T-helper 1 cell treated with Interleukin-12 subunit alpha and Interleukin-12 subunit beta and Interleukin-4 antibody, amounts not matched to agents 30 μg/mL and 1 μg/mL, for 36 hours (primary cell): ENCODE measurements at regions not wholly inside any gene's neighbourhood (a gene's known extent, or its start where the extent isn't known, plus 50 kb on each side); places are given as distances from the start of the nearest gene placed in this dataset.

ENCODE experiments used
- H3K27ac Mint-ChIP-seq: one replicate; pipeline ENCODE4 v1.8.0; 2021; ENCODE audit warnings: mild to moderate bottlenecking, mixed read lengths
- H3K27me3 Mint-ChIP-seq: one replicate; pipeline ENCODE4 v1.8.0; 2021; ENCODE audit warnings: low read depth, mixed read lengths
- H3K36me3 Mint-ChIP-seq: one replicate; pipeline ENCODE4 v1.8.0; 2021; ENCODE audit warnings: low read depth, mixed read lengths
- H3K4me1 Mint-ChIP-seq: one replicate; pipeline ENCODE4 v1.8.0; 2021; ENCODE audit warnings: low read depth, mixed read lengths
- H3K4me3 Mint-ChIP-seq: one replicate; pipeline ENCODE4 v1.8.0; 2021; ENCODE audit warnings: mild to moderate bottlenecking, moderate library complexity, mixed read lengths
- H3K9me3 Mint-ChIP-seq: one replicate; pipeline ENCODE4 v1.8.0; 2021; ENCODE audit warnings: mixed read lengths

DNA sequence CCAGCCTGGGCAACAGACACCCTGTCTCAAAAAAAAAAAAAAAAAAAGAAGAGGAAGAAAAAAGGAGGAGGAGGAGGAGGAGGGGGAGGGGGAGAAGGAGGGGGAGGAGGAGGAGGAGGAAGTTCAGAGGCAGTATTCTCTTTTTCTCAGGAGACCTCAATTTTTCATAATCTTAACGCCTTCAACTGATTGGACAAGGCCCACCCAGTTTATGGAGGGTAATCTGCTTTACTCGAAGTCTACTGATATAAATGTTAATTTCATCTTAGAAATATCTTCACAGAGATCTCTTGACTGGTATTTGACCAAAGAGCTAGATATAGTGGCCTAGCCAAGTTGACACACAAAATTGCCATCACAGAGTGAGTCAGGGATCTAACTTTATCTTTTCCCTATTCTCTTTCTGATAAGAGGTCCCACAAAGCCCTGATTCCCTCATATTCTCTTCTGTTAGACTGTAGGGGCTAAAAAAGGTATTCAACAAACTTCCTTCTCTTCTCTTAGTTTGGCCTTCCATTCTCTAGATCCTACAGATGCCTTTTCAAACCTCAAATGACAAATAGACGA is 115.5 kb upstream of the ABCA1 start:
- no peak overlapping the region for H3K27ac Mint-ChIP-seq
- H3K4me3 Mint-ChIP-seq = no peak overlapping the region
- peaks cover 10% of the 10 kb centered on the region for H3K27me3 Mint-ChIP-seq
- no peaks in the 10 kb centered on the region for H3K9me3 Mint-ChIP-seq
- no peaks in the 10 kb centered on the region for H3K4me1 Mint-ChIP-seq
- H3K36me3 Mint-ChIP-seq = no peaks in the 10 kb centered on the region

DNA sequence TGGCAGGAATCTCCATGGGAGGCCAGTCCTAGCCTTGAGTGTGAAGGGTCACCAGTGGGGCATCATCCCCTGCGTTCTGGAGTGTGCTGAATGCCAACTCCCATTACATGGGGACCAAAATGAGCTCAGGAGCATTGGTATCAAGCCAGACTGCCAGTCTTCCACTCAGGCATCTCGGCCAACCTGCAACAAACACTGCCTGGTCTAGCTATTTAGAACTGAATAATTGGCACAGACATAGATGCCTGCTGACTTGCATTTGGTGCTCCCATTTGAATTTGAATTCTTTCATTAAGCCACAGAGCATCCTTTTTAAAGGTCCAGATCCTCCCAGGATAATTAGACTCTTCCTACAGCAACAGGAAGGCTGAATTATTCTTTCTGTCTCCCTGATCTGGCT is 116.6 kb upstream of the ABCA1 start:
- Mint-ChIP-seq H3K9me3 (no peaks in the 10 kb centered on the region), H3K27me3 (peaks cover 4% of the 10 kb centered on the region), H3K4me3 (no peak overlapping the region), H3K27ac (no peak overlapping the region), H3K4me1 (no peaks in the 10 kb centered on the region), H3K36me3 (no peaks in the 10 kb centered on the region)

DNA sequence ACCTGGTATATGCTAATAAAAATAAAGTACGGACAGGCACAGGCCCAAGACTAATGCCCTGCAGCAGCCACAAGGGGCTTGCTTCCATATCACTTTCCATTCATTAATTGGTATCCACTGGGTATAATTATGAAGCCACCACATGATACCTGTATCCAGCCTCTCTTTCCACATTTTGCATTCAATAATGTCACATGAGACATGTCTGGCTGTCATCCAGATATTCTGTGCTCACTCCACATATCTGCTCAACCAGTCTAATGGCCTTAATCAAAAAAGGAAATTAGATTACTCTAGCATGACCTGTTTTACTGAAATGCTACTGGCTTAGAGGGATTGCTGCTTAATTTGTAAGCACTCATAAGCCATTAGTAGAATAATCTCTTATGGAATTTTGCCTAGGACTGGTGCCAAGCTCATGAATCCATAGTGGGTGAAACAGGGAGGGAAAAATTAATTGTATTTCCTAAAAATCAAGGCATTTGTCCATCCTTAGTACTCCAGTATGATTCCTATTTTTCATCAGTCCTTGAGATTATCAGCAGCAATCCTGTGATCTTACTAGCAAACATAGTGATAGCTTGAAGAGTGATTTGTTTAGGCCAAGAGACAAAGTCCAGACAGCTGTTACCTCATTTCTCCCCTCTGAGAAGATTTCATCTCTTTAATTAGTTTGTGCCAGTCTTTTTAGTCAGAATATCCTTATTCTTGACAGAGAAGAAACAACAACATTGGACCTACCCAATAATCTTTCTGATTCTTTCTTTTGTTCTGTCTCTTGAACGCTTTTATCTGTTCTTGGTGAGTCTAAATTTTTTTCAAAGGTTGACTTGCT is 119.2 kb upstream of the ABCA1 start:
- no peaks in the 10 kb centered on the region for H3K36me3 Mint-ChIP-seq
- peaks cover 4% of the 10 kb centered on the region for H3K27me3 Mint-ChIP-seq
- H3K27ac Mint-ChIP-seq = no peak overlapping the region
- H3K4me3 Mint-ChIP-seq = no peak overlapping the region
- H3K9me3 Mint-ChIP-seq = no peaks in the 10 kb centered on the region
- peaks cover 4% of the 10 kb centered on the region for H3K4me1 Mint-ChIP-seq

DNA sequence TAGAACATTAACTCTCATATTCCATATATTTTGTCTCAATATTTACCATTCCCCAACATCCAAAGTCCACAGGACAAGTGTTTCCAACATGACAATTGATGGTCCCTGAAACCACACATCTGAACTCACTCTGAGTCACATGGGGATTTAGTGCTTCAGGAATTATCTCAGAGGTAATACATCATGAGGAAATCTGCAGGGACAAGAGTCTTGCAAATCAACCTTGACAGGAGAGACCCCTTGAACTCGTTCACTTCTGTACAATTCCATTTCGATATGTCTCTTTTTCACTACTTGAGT is 119.7 kb upstream of the ABCA1 start:
- H3K4me1 Mint-ChIP-seq = peaks cover 8% of the 10 kb centered on the region

DNA sequence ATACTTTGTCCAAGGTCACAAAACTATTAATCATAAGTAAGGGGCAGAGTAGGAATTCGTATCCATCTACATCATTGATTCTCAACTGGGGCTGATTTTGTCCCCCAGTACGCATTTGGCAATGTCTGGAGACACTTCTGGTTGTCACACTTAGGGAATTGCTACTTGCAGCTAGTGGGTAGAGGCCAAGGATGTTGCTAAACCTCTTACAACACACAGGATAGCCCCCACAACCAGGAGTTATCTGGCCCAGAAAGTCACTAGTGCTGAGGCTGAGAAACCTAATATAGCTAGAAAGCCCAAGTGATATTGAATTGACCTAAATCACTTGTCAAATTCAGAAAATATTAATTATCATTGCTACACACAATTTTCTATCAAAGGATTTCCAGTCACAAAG is 120.4 kb upstream of the ABCA1 start:
- H3K27me3 Mint-ChIP-seq = peaks cover 4% of the 10 kb centered on the region
- H3K9me3 Mint-ChIP-seq = peaks cover 6% of the 10 kb centered on the region
- no peak overlapping the region for H3K27ac Mint-ChIP-seq
- peaks cover 2% of the 10 kb centered on the region for H3K36me3 Mint-ChIP-seq
- H3K4me1 Mint-ChIP-seq = peaks cover 15% of the 10 kb centered on the region
- no peak overlapping the region for H3K4me3 Mint-ChIP-seq

More for the DNA sequence above, 119.7 kb upstream of the ABCA1 start:
- no peaks in the 10 kb centered on the region for H3K36me3 Mint-ChIP-seq
- H3K9me3 Mint-ChIP-seq = peaks cover under 1% of the 10 kb centered on the region
- H3K27me3 Mint-ChIP-seq = peaks cover 4% of the 10 kb centered on the region
- no peak overlapping the region for H3K27ac Mint-ChIP-seq
- no peak overlapping the region for H3K4me3 Mint-ChIP-seq

DNA sequence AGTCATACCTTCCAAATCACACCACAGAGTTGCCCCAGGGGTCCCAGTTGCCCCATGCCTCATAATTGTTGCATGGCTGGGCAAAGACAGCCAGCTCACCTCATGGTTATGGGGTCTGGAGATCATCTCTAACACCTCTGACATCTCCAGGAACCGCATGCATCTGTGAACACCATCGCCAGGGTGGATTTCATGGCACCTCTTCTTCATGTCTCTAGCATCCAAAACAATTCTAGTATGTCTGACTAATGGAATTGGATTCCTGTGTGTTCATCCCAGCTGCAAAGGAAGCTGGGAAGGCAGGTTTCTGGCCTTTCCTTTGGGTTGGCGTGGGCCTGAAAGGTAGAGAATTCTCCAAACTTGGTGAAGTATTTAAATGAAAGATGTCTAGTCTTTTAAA is 122.3 kb upstream of the ABCA1 start:
- Mint-ChIP-seq H3K9me3 (peaks cover 6% of the 10 kb centered on the region), H3K36me3 (peaks cover 2% of the 10 kb centered on the region), H3K4me1 (peaks cover 16% of the 10 kb centered on the region), H3K27ac (no peak overlapping the region), H3K27me3 (no peaks in the 10 kb centered on the region), H3K4me3 (no peak overlapping the region)

DNA sequence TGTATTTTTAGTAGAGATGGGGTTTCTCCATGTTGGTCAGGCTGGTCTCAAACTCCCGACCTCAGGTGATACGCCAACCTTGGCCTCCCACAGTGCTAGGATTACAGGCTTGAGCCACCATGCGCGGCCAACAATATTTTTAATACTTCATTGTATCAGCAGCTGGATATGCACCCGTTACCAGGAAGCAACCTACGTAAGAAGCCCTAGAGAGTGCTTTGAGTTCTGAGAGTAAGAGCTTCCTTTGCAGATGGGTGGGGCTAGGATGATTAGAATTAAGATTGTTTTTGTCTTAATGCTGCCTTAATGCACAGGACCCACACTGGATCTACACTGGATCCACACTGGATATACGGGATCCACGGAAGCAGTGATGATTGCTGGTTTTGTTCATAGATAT is 123.9 kb upstream of the ABCA1 start:
- no peaks in the 10 kb centered on the region for H3K27me3 Mint-ChIP-seq
- H3K4me3 Mint-ChIP-seq = no peak overlapping the region
- peaks cover 6% of the 10 kb centered on the region for H3K9me3 Mint-ChIP-seq
- peaks cover 16% of the 10 kb centered on the region for H3K4me1 Mint-ChIP-seq
- no peak overlapping the region for H3K27ac Mint-ChIP-seq
- peaks cover 2% of the 10 kb centered on the region for H3K36me3 Mint-ChIP-seq

DNA sequence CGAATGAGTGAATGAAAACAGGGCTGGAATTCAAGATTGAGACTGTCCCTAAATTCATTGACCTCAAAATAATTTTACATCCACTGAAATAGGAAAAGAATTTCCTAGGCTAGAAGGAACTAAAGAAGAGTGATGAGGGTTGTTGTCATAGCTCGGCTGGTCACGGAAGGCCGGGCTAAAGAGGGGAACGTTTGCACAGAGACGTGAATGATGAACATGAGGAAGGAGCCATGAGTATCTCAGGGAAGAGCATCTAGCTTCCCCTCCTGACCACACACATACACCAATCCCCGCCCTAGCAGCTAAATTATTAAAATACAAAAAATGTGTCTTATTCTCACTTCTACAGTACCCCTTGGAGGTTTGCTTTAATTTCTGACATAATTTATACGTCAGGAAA is 124.4 kb upstream of the ABCA1 start:
- Mint-ChIP-seq H3K27ac (no peak overlapping the region), H3K4me1 (peaks cover 16% of the 10 kb centered on the region), H3K4me3 (no peak overlapping the region), H3K9me3 (peaks cover 6% of the 10 kb centered on the region), H3K36me3 (peaks cover 2% of the 10 kb centered on the region), H3K27me3 (no peaks in the 10 kb centered on the region)

DNA sequence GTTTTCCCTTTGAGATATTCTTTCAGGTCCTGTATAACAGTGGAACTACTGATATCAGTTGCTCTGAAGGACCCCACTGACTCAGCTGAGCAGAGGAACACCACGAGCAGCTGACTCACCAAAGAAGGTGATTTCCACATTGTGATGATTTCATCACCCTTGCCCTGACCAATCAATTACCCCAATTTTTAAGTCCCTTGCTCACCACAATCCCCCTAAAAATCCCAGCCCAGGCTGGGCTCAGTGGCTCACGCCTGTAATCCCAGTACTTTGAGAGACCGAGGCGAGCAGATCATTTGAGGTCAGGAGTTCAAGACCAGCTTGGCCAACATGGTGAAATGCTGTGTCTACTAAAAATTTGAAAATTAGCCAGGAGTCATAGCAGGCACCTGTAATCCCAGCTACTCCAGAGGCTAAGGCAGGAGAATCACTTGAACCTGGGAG is 125.3 kb upstream of the ABCA1 start:
- H3K36me3 Mint-ChIP-seq = peaks cover 2% of the 10 kb centered on the region
- H3K27me3 Mint-ChIP-seq = no peaks in the 10 kb centered on the region

DNA sequence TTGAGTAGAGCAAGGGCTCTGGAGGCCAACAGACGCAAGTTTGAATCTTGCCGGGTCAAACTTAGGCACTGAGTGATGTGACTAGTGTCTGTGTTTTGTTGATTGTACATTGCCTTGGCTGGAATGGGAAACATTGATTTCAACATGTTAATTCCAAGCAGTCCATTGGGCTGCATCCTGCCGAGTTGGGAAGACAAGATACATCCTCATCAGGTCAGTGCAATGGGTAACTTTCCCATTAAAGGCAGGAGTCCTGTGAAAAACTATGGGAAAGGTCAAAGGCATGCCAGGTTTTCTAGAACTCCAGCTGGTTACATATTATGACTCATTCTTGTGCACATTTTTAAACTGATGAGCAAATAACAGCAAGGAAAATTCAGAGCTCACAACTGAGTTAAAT is 126.5 kb upstream of the ABCA1 start:
- Mint-ChIP-seq H3K4me3 (no peak overlapping the region), H3K27ac (no peak overlapping the region), H3K27me3 (no peaks in the 10 kb centered on the region), H3K4me1 (peaks cover 16% of the 10 kb centered on the region), H3K36me3 (peaks cover 2% of the 10 kb centered on the region), H3K9me3 (peaks cover 6% of the 10 kb centered on the region)

More for the DNA sequence above, 125.3 kb upstream of the ABCA1 start:
- Mint-ChIP-seq H3K9me3 (peaks cover 6% of the 10 kb centered on the region), H3K27ac (peak overlapping the region; percentile 71), H3K4me3 (no peak overlapping the region), H3K4me1 (peaks cover 16% of the 10 kb centered on the region)

DNA sequence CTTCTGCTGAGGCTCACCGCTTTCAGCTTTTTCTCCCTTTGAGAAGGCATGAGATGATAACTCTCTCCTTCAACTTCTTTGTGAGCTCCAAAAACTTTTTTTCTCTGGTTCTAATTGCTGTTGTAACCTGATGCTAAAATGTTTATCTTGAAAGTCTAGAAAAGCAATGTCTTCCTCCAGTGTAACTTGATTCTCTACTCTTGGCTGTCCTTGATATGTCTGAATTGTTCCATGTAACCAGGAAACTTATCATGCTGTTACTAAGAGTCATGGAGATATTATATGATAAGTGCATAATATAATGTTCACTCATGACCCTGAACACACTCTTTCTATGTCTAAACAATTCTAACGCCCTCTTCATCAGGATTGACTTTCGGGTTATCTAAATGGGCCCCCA is 128.0 kb upstream of the ABCA1 start:
- Mint-ChIP-seq H3K36me3 (peaks cover 2% of the 10 kb centered on the region), H3K9me3 (peaks cover 6% of the 10 kb centered on the region), H3K4me1 (peaks cover 16% of the 10 kb centered on the region), H3K27me3 (no peaks in the 10 kb centered on the region), H3K4me3 (no peak overlapping the region), H3K27ac (no peak overlapping the region)

DNA sequence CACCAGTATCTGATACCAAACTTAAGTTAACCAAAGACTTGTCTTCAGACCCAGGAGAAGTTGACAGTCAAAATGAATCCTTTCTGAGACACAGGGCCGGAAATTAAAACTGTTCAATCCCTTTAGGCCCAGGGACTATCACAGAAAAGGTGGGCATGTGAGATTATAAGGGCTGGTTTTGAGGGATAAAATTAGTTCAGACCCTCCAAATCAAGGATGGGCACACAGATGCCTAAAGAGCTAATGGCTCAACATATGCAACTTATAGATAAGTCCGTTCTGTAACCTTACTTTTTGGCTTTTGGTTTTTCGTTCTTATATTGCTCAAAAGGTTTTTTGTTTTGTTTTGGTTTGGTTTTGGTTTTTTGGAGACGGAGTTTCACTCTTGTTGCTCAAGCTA is 129.6 kb upstream of the ABCA1 start:
- H3K27me3 Mint-ChIP-seq = no peaks in the 10 kb centered on the region
- peaks cover 9% of the 10 kb centered on the region for H3K4me1 Mint-ChIP-seq
- H3K4me3 Mint-ChIP-seq = no peak overlapping the region
- H3K27ac Mint-ChIP-seq = no peak overlapping the region
- peaks cover 2% of the 10 kb centered on the region for H3K36me3 Mint-ChIP-seq
- H3K9me3 Mint-ChIP-seq = peaks cover 7% of the 10 kb centered on the region

DNA sequence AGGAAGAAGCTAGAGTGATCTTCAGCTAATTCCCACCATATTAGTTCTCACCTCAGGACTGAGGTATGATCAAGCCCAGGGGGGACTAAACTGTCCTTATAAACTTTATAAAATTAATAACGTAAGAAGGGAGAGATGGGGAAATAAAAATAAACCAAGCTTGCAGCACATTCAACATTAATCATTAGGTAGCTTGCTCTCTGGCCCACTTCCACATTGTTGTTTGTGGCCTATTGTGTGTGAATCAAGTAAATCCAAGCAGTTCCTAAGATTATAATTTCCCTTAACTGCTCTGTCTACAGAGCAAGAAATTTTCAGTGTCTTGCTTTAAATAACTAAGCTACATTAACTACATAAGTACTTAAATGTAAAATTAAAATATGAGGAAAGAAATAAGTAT is 131.3 kb upstream of the ABCA1 start:
- H3K4me1 Mint-ChIP-seq = peaks cover 5% of the 10 kb centered on the region
- H3K36me3 Mint-ChIP-seq = no peaks in the 10 kb centered on the region
- H3K27me3 Mint-ChIP-seq = no peaks in the 10 kb centered on the region
- peaks cover 3% of the 10 kb centered on the region for H3K9me3 Mint-ChIP-seq
- H3K27ac Mint-ChIP-seq = no peak overlapping the region
- no peak overlapping the region for H3K4me3 Mint-ChIP-seq

DNA sequence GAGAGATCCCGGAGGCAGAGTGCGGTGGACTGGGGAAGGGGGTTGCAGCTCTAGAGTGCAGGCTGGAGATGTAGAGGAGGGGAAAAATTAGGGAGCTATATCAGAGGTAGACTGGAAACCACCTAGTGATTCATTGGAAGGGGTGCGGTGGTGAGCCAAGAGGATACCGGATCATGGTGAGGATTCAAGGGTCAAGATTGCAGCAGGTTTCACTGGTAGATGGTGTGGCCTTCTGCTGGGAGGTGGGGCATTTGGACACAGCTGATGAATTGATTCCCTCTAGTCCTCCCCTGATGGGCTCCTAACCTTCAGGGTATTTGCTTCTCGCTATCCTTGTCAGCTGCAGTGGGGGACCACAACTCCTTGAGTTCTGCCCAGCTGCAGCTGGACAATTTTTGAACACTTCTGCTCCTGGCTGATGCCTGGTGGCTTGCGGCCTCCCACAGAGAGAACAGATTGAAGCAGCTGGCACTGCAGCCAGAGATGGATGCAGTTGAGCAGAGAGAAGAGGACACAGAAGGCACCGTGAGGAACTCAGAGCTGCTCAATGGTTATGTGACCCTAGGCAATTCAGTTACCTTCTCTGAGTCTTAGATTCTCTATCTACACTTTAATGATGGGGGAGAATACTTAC is 134.4 kb upstream of the ABCA1 start:
- no peak overlapping the region for H3K27ac Mint-ChIP-seq
- no peaks in the 10 kb centered on the region for H3K36me3 Mint-ChIP-seq
- no peaks in the 10 kb centered on the region for H3K27me3 Mint-ChIP-seq
- no peak overlapping the region for H3K4me3 Mint-ChIP-seq
- H3K9me3 Mint-ChIP-seq = peaks cover 3% of the 10 kb centered on the region
- peaks cover 5% of the 10 kb centered on the region for H3K4me1 Mint-ChIP-seq
